SK-N-SH treated with all-trans-retinoic acid at 6 μM for 48 hours (cell line): ENCODE measurements at regions not wholly inside any gene's neighbourhood (a gene's known extent, or its start where the extent isn't known, plus 50 kb on each side); places are given as distances from the start of the nearest gene placed in this dataset.

Experiments
- ATAC-seq: fragments of 200-7000 bp; cut with Tn5 transposase; 3 replicates; pipeline ENCODE4 v1.9.1; 2020; ENCODE audit warnings: mild to moderate bottlenecking, moderate library complexity
- ARNTL ChIP-seq: fragments of 450-650 bp; formaldehyde crosslinking; IDR thresholded peaks from 2 replicates; pipeline ENCODE4 v1.5.0; 2020; ENCODE audit warnings: low read depth, mild to moderate bottlenecking, moderate library complexity, borderline replicate concordance
- BACH2 ChIP-seq: fragments of 250-450 bp; sonication (Bioruptor Pico); IDR thresholded peaks from 2 replicates; pipeline ENCODE4 v1.9.0; 2021; ENCODE audit warnings: mild to moderate bottlenecking, borderline replicate concordance
- CREB5 ChIP-seq: fragments of 250-450 bp; sonication (Bioruptor Pico); IDR thresholded peaks from 2 replicates; pipeline ENCODE4 v1.5.1; 2020; ENCODE audit warnings: low read depth, mild to moderate bottlenecking, moderate library complexity
- CSDC2 ChIP-seq: fragments of 250-450 bp; sonication (Bioruptor Pico); IDR thresholded peaks from 2 replicates; pipeline ENCODE4 v1.5.0; 2020; ENCODE audit warnings: mild to moderate bottlenecking, moderate library complexity
- CSRNP3 ChIP-seq: fragments of 250-450 bp; sonication (Bioruptor Pico); IDR thresholded peaks from 2 replicates; pipeline ENCODE4 v1.5.1; 2021; ENCODE audit warnings: mild to moderate bottlenecking, moderate library complexity
- ESRRG ChIP-seq: fragments of 250-450 bp; sonication (Bioruptor Pico); IDR thresholded peaks from 2 replicates; pipeline ENCODE4 v1.6.1; 2021; ENCODE audit warnings: mild to moderate bottlenecking
- GLIS3 ChIP-seq: fragments of 250-450 bp; sonication (Bioruptor Pico); IDR thresholded peaks from 2 replicates; pipeline ENCODE4 v1.5.0; 2020; ENCODE audit warnings: mild to moderate bottlenecking, moderate library complexity
- ISL1 ChIP-seq: fragments of 250-450 bp; sonication (Bioruptor Pico); IDR thresholded peaks from 2 replicates; pipeline ENCODE4 v2.1.2; 2022; ENCODE audit warnings: mild to moderate bottlenecking, moderate library complexity
- OSR1 ChIP-seq: fragments of 250-450 bp; sonication (Bioruptor Pico); IDR thresholded peaks from 2 replicates; pipeline ENCODE4 v1.8.0; 2022; ENCODE audit warnings: moderate library complexity, mild to moderate bottlenecking, inconsistent platforms
- PPARA ChIP-seq: fragments of 250-450 bp; sonication (Bioruptor Pico); IDR thresholded peaks from 2 replicates; pipeline ENCODE4 v1.5.0; 2020; ENCODE audit warnings: mild to moderate bottlenecking, borderline replicate concordance
- RARB ChIP-seq: fragments of 250-450 bp; sonication (Bioruptor Pico); IDR thresholded peaks from 2 replicates; pipeline ENCODE4 v1.8.0; 2021; ENCODE audit warnings: mild to moderate bottlenecking, moderate library complexity
- SNAI2 ChIP-seq: fragments of 250-450 bp; sonication (Bioruptor Pico); IDR thresholded peaks from 2 replicates; pipeline ENCODE4 v1.5.0; 2020; ENCODE audit warnings: mild to moderate bottlenecking, moderate library complexity
- TCF4 ChIP-seq: fragments of 250-450 bp; sonication (Bioruptor Pico); IDR thresholded peaks from 2 replicates; pipeline ENCODE4 v1.8.0; 2021; ENCODE audit warnings: mild to moderate bottlenecking, moderate library complexity, borderline replicate concordance
- TOX ChIP-seq: fragments of 250-450 bp; sonication (Bioruptor Pico); IDR thresholded peaks from 2 replicates; pipeline ENCODE4 v1.8.0; 2021; ENCODE audit warnings: mild to moderate bottlenecking, moderate library complexity, borderline replicate concordance
- ZFP3 ChIP-seq: fragments of 250-450 bp; sonication (Bioruptor Pico); IDR thresholded peaks from 2 replicates; pipeline ENCODE4 v1.5.0; 2020; ENCODE audit warnings: mild to moderate bottlenecking, moderate library complexity
- ZFP30 ChIP-seq: fragments of 450-650 bp; formaldehyde crosslinking; IDR thresholded peaks from 2 replicates; pipeline ENCODE4 v1.5.0; 2022; ENCODE audit warnings: mild to moderate bottlenecking, moderate library complexity
- ZNF565 ChIP-seq: fragments of 450-650 bp; formaldehyde crosslinking; conservative IDR thresholded peaks from 2 replicates; pipeline ENCODE4 v1.5.0; 2020; ENCODE audit warnings: low read depth, mild to moderate bottlenecking, moderate library complexity
- ZNF70 ChIP-seq: fragments of 450-650 bp; formaldehyde crosslinking; IDR thresholded peaks from 2 replicates; pipeline ENCODE4 v1.5.0; 2020; ENCODE audit warnings: mild to moderate bottlenecking, moderate library complexity
- ZNF8 ChIP-seq: fragments of 450-650 bp; formaldehyde crosslinking; IDR thresholded peaks from 2 replicates; pipeline ENCODE4 v1.5.0; 2020; ENCODE audit warnings: mild to moderate bottlenecking, moderate library complexity
- TF ChIP-seq, protein P1 (sequence below): fragments of 250-450 bp; sonication (Bioruptor Pico); IDR thresholded peaks from 2 replicates; pipeline ENCODE4 v1.8.0; 2021; ENCODE audit warnings: low read depth, mild to moderate bottlenecking, moderate library complexity, borderline replicate concordance
- TF ChIP-seq, protein P2 (sequence below): fragments of 250-450 bp; sonication (Bioruptor Pico); IDR thresholded peaks from 2 replicates; pipeline ENCODE4 v1.8.0; 2020; ENCODE audit warnings: mild to moderate bottlenecking, moderate library complexity, borderline replicate concordance

- TF ChIP-seq CREB5 (CRISPR knock-in tag), result peak; percentile 98
- TF ChIP-seq ZNF70 (CRISPR knock-in tag), result peak; percentile 65
- peak; percentile 89 for TF ChIP-seq ZNF565 (CRISPR knock-in tag)
- peak; percentile 100 for TF ChIP-seq GLIS3 (CRISPR knock-in tag)
- TF ChIP-seq ARNTL (CRISPR knock-in tag), result peak; percentile 84
- TF ChIP-seq ZFP3 (CRISPR knock-in tag), result peak; percentile 81
Observed at GRCh38 chr2:121075006-121075551, 209.9 kb downstream of the TFCP2L1 start (continued).

GRCh38 chr2:121075641-121076497, 209.1 kb downstream of the TFCP2L1 start:
- TF ChIP-seq ESRRG (CRISPR knock-in tag), result no peak
- no peak for TF ChIP-seq ARNTL (CRISPR knock-in tag)
- no peak for TF ChIP-seq ZNF565 (CRISPR knock-in tag)
- TF ChIP-seq RARB (CRISPR knock-in tag), result no peak
- TF ChIP-seq TCF4 (CRISPR knock-in tag), result no peak
- no peak for TF ChIP-seq ZFP3 (CRISPR knock-in tag)
- TF ChIP-seq, protein P1, sequence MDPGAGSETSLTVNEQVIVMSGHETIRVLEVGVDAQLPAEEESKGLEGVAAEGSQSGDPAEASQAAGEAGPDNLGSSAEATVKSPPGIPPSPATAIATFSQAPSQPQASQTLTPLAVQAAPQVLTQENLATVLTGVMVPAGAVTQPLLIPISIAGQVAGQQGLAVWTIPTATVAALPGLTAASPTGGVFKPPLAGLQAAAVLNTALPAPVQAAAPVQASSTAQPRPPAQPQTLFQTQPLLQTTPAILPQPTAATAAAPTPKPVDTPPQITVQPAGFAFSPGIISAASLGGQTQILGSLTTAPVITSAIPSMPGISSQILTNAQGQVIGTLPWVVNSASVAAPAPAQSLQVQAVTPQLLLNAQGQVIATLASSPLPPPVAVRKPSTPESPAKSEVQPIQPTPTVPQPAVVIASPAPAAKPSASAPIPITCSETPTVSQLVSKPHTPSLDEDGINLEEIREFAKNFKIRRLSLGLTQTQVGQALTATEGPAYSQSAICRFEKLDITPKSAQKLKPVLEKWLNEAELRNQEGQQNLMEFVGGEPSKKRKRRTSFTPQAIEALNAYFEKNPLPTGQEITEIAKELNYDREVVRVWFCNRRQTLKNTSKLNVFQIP (CRISPR knock-in tag), result no peak
- TF ChIP-seq BACH2 (CRISPR knock-in tag), result no peak
- TF ChIP-seq TOX (CRISPR knock-in tag), result no peak
- no peak for TF ChIP-seq ZFP30 (CRISPR knock-in tag)
- TF ChIP-seq ZNF8, result no peak
- TF ChIP-seq, all 23 proteins: peak for 0

GRCh38 chr2:121076498-121076820, 208.5 kb downstream of the TFCP2L1 start:
- no peak for TF ChIP-seq ZNF70 (CRISPR knock-in tag)
- no peak for ATAC-seq

More at GRCh38 chr2:121075641-121076497, 209.1 kb downstream of the TFCP2L1 start:
- no peak for ATAC-seq

- TF ChIP-seq, protein P1 (CRISPR knock-in tag), result no peak
- TF ChIP-seq PPARA (CRISPR knock-in tag), result no peak
- no peak for TF ChIP-seq ARNTL (CRISPR knock-in tag)
- TF ChIP-seq ISL1, result no peak
- TF ChIP-seq TCF4 (CRISPR knock-in tag), result no peak
- TF ChIP-seq ZNF565 (CRISPR knock-in tag), result no peak
- TF ChIP-seq OSR1 (CRISPR knock-in tag), result no peak
- ATAC-seq, result peak; percentile 39
Observed at GRCh38 chr2:121076885-121077549, 208.0 kb downstream of the TFCP2L1 start.

DNA sequence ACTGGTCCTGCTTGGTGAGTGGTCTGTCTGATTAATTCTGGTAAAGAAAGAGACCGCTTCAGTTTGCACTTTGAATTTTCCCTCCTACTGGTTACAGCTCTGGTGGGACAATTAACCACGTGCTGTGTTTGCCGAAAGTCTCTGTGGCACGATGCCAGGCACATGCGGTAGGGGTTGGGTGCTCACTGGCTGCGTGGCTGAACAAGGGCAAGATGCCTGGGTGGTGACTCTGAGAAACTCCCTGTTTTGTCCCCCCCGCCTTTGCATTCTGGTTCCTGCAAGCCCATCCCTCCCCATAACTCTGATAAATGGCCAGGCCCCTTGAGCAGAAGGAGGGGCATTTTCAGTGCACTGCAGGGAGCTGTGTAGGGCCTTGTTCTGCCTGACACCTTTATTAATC, 206.1 kb downstream of the TFCP2L1 start:
- TF ChIP-seq CSRNP3 (CRISPR knock-in tag), result no peak
- TF ChIP-seq ZNF70 (CRISPR knock-in tag), result no peak
- TF ChIP-seq, protein P2, sequence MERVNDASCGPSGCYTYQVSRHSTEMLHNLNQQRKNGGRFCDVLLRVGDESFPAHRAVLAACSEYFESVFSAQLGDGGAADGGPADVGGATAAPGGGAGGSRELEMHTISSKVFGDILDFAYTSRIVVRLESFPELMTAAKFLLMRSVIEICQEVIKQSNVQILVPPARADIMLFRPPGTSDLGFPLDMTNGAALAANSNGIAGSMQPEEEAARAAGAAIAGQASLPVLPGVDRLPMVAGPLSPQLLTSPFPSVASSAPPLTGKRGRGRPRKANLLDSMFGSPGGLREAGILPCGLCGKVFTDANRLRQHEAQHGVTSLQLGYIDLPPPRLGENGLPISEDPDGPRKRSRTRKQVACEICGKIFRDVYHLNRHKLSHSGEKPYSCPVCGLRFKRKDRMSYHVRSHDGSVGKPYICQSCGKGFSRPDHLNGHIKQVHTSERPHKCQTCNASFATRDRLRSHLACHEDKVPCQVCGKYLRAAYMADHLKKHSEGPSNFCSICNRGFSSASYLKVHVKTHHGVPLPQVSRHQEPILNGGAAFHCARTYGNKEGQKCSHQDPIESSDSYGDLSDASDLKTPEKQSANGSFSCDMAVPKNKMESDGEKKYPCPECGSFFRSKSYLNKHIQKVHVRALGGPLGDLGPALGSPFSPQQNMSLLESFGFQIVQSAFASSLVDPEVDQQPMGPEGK (CRISPR knock-in tag), result no peak
- no peak for TF ChIP-seq PPARA (CRISPR knock-in tag)
- TF ChIP-seq ZFP3 (CRISPR knock-in tag), result no peak
- no peak for TF ChIP-seq RARB (CRISPR knock-in tag)
- no peak for TF ChIP-seq BACH2 (CRISPR knock-in tag)
- no peak for TF ChIP-seq ARNTL (CRISPR knock-in tag)
- no peak for TF ChIP-seq ISL1
- no peak for TF ChIP-seq TOX (CRISPR knock-in tag)
- TF ChIP-seq SNAI2 (CRISPR knock-in tag), result no peak
- no peak for TF ChIP-seq CSDC2 (CRISPR knock-in tag)
- no peak for TF ChIP-seq TCF4 (CRISPR knock-in tag)
- no peak for ATAC-seq
